Neural cell (in vitro differentiated cells): ENCODE measurements at regions not wholly inside any gene's neighbourhood (a gene's known extent, or its start where the extent isn't known, plus 50 kb on each side); places are given as distances from the start of the nearest gene placed in this dataset.

Source experiments
- H2AFZ ChIP-seq: fragments of 200-600, 300-800 bp; sonication (generic), shearing (Covaris generic); 2 replicates; pipeline ENCODE4 v1.6.0; 2014; ENCODE audit warnings: low read depth, mild to moderate bottlenecking, antibody characterized with exemption, low read length, moderate library complexity
- H3F3A ChIP-seq: fragments of 200-600 bp; shearing (Covaris generic); 2 replicates; pipeline ENCODE4 v1.6.1; 2016; ENCODE audit warnings: mild to moderate bottlenecking, moderate library complexity, mixed read lengths, antibody characterized with exemption, low read length; ENCODE audit not compliant: insufficient read depth, poor library complexity, severe bottlenecking
- H3K27ac ChIP-seq: fragments of 200-600, 300-800 bp; sonication (generic), shearing (Covaris generic); 2 replicates; pipeline ENCODE4 v1.5.1; 2014; ENCODE audit warnings: mild to moderate bottlenecking, low read length, moderate library complexity
- H3K27me3 ChIP-seq: fragments of 300-800, 200-600 bp; sonication (generic), shearing (Covaris generic); 2 replicates; pipeline ENCODE4 v1.6.0; 2014; ENCODE audit warnings: mild to moderate bottlenecking, low read depth, low read length, moderate library complexity; ENCODE audit not compliant: insufficient read depth
- H3K36me3 ChIP-seq: fragments of 300-800, 200-600 bp; sonication (generic), shearing (Covaris generic); 2 replicates; pipeline ENCODE4 v1.5.1; 2014; ENCODE audit warnings: mild to moderate bottlenecking, antibody characterized with exemption, low read length, moderate library complexity; ENCODE audit not compliant: insufficient read depth
- H3K4me2 ChIP-seq: fragments of 300-800, 200-600 bp; sonication (generic), shearing (Covaris generic); 2 replicates; pipeline ENCODE4 v1.6.0; 2014; ENCODE audit warnings: mild to moderate bottlenecking, low read length
- H3K4me3 ChIP-seq: fragments of 300-800, 200-600 bp; sonication (generic), shearing (Covaris generic); 2 replicates; pipeline ENCODE4 v1.5.1; 2014; ENCODE audit warnings: mild to moderate bottlenecking, low read length, moderate library complexity
- H3K79me2 ChIP-seq: fragments of 200-600 bp; shearing (Covaris generic); replicated peaks from 2 replicates; pipeline ENCODE4 v1.6.0; 2014; ENCODE audit warnings: mild to moderate bottlenecking, low read length, moderate library complexity; ENCODE audit not compliant: insufficient read depth
- H3K9ac ChIP-seq: fragments of 300-800, 200-600 bp; sonication (generic), shearing (Covaris generic); 2 replicates; pipeline ENCODE4 v1.6.1; 2016; ENCODE audit warnings: mild to moderate bottlenecking, low read length, mixed read lengths
- H3K9me2 ChIP-seq: fragments of 200-600 bp; shearing (Covaris generic); 2 replicates; pipeline ENCODE4 v1.6.1; 2016; ENCODE audit warnings: mild to moderate bottlenecking, low read length, mixed read lengths; ENCODE audit not compliant: insufficient read depth
- H3K9me3 ChIP-seq: fragments of 200-600, 300-800 bp; sonication (generic), shearing (Covaris generic); 2 replicates; pipeline ENCODE4 v1.6.1; 2016; ENCODE audit warnings: mild to moderate bottlenecking, mixed run types, low read length, moderate library complexity, mixed read lengths
- H4K20me1 ChIP-seq: fragments of 200-600 bp; shearing (Covaris generic); 2 replicates; pipeline ENCODE4 v1.6.1; 2016; ENCODE audit warnings: mild to moderate bottlenecking, mixed run types; ENCODE audit not compliant: insufficient read depth
- EP300 ChIP-seq: fragments of 450-650 bp; conservative IDR thresholded peaks from 2 replicates; pipeline ENCODE4 v1.6.1; 2014; ENCODE audit warnings: antibody characterized with exemption, mild to moderate bottlenecking, moderate library complexity; ENCODE audit not compliant: poor library complexity, severe bottlenecking
- EZH2 ChIP-seq: fragments of 200-600, 300-800 bp; shearing (Covaris generic), sonication (generic); IDR thresholded peaks from 2 replicates; pipeline ENCODE4 v1.6.1; 2014; ENCODE audit warnings: antibody characterized with exemption, low read length, borderline replicate concordance, mild to moderate bottlenecking; ENCODE audit not compliant: insufficient read depth, poor library complexity, severe bottlenecking
- MXI1 ChIP-seq: fragments of 450-650 bp; conservative IDR thresholded peaks from 2 replicates; pipeline ENCODE4 v1.6.1; 2014; ENCODE audit warnings: antibody characterized with exemption, mild to moderate bottlenecking; ENCODE audit not compliant: poor library complexity, severe bottlenecking
- POLR2AphosphoS5 ChIP-seq: IDR thresholded peaks from 2 replicates; pipeline ENCODE4 v1.6.1; 2012
- RAD21 ChIP-seq: fragments of 450-650 bp; conservative IDR thresholded peaks from 2 replicates; pipeline ENCODE4 v1.6.1; 2014; ENCODE audit warnings: antibody characterized with exemption, mild to moderate bottlenecking, moderate library complexity
- SMC3 ChIP-seq: fragments of 450-650 bp; conservative IDR thresholded peaks from 2 replicates; pipeline ENCODE4 v1.6.1; 2014; ENCODE audit warnings: antibody characterized with exemption, mild to moderate bottlenecking, moderate library complexity; ENCODE audit not compliant: poor library complexity
- TAF1 ChIP-seq: IDR thresholded peaks from 2 replicates; pipeline ENCODE4 v1.6.1; 2012; ENCODE audit warnings: low read depth
- TF ChIP-seq, protein P1 (sequence below): IDR thresholded peaks from 2 replicates; pipeline ENCODE4 v1.6.1; 2012; ENCODE audit warnings: borderline replicate concordance
- TF ChIP-seq, protein P2 (sequence below): fragments of 450-650 bp; IDR thresholded peaks from 2 replicates; pipeline ENCODE4 v1.5.1; 2014; ENCODE audit warnings: antibody characterized with exemption, mild to moderate bottlenecking, moderate library complexity; ENCODE audit not compliant: poor library complexity, severe bottlenecking

DNA sequence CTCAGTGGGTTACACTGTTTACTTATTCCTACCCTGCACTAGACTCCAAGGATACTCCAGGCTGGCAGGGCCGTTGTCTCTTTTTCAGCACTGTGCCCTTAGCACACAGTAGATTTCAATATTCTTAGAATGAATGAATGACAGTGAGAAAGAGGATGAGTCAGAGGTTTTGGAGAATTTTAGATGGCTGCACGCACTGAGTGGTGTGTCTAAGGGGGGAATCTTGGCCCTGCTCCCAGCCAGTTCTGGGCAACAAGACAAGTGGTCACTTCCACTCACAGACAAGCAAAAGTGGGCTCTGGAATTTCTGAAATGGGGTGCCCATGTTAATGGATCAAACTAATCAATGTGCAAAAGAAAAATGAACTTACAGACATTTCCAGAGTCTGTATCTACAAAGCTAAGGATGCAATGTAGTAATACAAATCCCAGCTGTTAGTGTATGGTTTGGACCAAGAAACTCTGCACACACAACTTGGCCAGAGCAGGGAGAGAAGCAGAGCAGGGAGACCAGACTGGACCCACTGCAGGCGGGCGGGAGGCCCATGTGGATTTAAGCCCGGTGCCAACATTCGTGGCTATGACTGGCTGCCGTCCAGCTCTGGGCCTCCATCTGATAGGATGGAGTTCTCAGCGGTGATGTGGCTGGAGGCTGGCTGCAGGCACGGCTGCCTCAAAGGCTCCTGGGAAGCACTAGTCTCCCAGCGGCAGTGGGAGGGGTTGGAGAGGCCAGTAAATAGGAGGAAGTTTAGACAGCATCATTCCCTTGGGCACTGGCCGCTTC, 95.6 kb upstream of the CDYL2 start:
- no peak overlapping the region for H3K4me2 ChIP-seq
- no peak overlapping the region for H2AFZ ChIP-seq
- no peak overlapping the region for H3K27ac ChIP-seq

DNA sequence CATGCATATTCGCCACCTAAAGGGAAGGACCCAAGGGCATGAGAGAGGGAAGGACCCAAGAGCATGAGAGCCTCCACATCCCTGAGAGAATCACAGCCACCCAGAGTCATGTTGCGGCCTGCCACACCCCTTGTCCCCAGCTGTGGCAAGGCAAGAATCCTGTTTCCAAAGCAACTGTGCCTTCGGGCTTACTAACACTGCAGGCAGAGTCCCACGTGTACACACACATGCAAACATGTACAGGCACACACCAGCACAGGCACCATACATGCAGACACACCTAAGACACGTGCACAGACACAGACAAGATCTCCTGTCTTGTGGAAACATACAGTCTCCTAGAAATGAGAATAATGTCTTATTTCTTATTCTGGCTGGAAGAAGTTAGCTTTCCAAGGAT, 92.4 kb upstream of the CDYL2 start:
- no peak overlapping the region for H3K4me2 ChIP-seq
- no peak overlapping the region for H3K9ac ChIP-seq
- no peaks in the 10 kb centered on the region for H3K79me2 ChIP-seq
- H3K9me2 ChIP-seq: no peaks in the 10 kb centered on the region
- H2AFZ ChIP-seq: no peak overlapping the region
- H3K36me3 ChIP-seq: no peaks in the 10 kb centered on the region
- H4K20me1 ChIP-seq: no peaks in the 10 kb centered on the region
- no peaks in the 10 kb centered on the region for H3K9me3 ChIP-seq
- no peaks in the 10 kb centered on the region for H3F3A ChIP-seq
- no peak overlapping the region for H3K4me3 ChIP-seq
- no peak overlapping the region for H3K27ac ChIP-seq
- no peaks in the 10 kb centered on the region for H3K27me3 ChIP-seq
- TF ChIP-seq RAD21 (no peak), SMC3 (no peak), EP300 (no peak), POLR2AphosphoS5 (no peak), EZH2 (no peak), TAF1 (no peak)
- TF ChIP-seq, protein P1, sequence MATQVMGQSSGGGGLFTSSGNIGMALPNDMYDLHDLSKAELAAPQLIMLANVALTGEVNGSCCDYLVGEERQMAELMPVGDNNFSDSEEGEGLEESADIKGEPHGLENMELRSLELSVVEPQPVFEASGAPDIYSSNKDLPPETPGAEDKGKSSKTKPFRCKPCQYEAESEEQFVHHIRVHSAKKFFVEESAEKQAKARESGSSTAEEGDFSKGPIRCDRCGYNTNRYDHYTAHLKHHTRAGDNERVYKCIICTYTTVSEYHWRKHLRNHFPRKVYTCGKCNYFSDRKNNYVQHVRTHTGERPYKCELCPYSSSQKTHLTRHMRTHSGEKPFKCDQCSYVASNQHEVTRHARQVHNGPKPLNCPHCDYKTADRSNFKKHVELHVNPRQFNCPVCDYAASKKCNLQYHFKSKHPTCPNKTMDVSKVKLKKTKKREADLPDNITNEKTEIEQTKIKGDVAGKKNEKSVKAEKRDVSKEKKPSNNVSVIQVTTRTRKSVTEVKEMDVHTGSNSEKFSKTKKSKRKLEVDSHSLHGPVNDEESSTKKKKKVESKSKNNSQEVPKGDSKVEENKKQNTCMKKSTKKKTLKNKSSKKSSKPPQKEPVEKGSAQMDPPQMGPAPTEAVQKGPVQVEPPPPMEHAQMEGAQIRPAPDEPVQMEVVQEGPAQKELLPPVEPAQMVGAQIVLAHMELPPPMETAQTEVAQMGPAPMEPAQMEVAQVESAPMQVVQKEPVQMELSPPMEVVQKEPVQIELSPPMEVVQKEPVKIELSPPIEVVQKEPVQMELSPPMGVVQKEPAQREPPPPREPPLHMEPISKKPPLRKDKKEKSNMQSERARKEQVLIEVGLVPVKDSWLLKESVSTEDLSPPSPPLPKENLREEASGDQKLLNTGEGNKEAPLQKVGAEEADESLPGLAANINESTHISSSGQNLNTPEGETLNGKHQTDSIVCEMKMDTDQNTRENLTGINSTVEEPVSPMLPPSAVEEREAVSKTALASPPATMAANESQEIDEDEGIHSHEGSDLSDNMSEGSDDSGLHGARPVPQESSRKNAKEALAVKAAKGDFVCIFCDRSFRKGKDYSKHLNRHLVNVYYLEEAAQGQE: no peak
- TF ChIP-seq, protein P2, sequence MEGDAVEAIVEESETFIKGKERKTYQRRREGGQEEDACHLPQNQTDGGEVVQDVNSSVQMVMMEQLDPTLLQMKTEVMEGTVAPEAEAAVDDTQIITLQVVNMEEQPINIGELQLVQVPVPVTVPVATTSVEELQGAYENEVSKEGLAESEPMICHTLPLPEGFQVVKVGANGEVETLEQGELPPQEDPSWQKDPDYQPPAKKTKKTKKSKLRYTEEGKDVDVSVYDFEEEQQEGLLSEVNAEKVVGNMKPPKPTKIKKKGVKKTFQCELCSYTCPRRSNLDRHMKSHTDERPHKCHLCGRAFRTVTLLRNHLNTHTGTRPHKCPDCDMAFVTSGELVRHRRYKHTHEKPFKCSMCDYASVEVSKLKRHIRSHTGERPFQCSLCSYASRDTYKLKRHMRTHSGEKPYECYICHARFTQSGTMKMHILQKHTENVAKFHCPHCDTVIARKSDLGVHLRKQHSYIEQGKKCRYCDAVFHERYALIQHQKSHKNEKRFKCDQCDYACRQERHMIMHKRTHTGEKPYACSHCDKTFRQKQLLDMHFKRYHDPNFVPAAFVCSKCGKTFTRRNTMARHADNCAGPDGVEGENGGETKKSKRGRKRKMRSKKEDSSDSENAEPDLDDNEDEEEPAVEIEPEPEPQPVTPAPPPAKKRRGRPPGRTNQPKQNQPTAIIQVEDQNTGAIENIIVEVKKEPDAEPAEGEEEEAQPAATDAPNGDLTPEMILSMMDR: no peak

More for the DNA sequence above, 95.6 kb upstream of the CDYL2 start:
- Histone ChIP-seq H3K9me3 (no peaks in the 10 kb centered on the region), H3K27me3 (no peaks in the 10 kb centered on the region), H3K36me3 (no peaks in the 10 kb centered on the region), H4K20me1 (no peaks in the 10 kb centered on the region), H3K4me3 (no peak overlapping the region), H3F3A (no peaks in the 10 kb centered on the region), H3K9me2 (no peaks in the 10 kb centered on the region), H3K9ac (no peak overlapping the region), H3K79me2 (no peaks in the 10 kb centered on the region)
- TF ChIP-seq, protein P1: no peak
- TF ChIP-seq EP300 (no peak), TAF1 (no peak), POLR2AphosphoS5 (no peak), SMC3 (no peak), MXI1 (no peak), RAD21 (no peak), EZH2 (no peak)
- TF ChIP-seq, protein P2: no peak
